ENCODE measurements at regions not wholly inside any gene's neighbourhood (a gene's known extent, or its start where the extent isn't known, plus 50 kb on each side); places are given as distances from the start of the nearest gene placed in this dataset.
A peak's percentile ranks its signal among the peaks of the same experiment; 100 is the strongest.
"Not testable (repeated sequence)": the region's sequence is repeated elsewhere in the genome, so short reads cannot be mapped to it uniquely, and the experiment has no call there.

GRCh38 chr20:4350096-4350495 lies 101.0 kb upstream of the ADRA1D start:
- no peak for DNase-seq (ENCODE audit: low read depth)

- DNase-seq (ENCODE audit: low read depth) = no peak
Measured at GRCh38 chr20:4344670-4345069, 95.6 kb upstream of the ADRA1D start.

- no peak for DNase-seq (ENCODE audit: low read depth)
Measured at GRCh38 chr20:4342609-4343008, 93.5 kb upstream of the ADRA1D start.

GRCh38 chr20:4341804-4342485 lies 92.9 kb upstream of the ADRA1D start:
- DNase-seq (ENCODE audit: low read depth) = peak; percentile 49

GRCh38 chr20:4335722-4336121 lies 86.6 kb upstream of the ADRA1D start:
- DNase-seq (ENCODE audit: low read depth) = no peak

- DNase-seq (ENCODE audit: low read depth) = no peak
Measured at GRCh38 chr20:4332121-4332860, 83.2 kb upstream of the ADRA1D start.

- no peak for DNase-seq (ENCODE audit: low read depth)
Measured at GRCh38 chr20:4330011-4330410, 80.9 kb upstream of the ADRA1D start.

- no peak for DNase-seq (ENCODE audit: low read depth)
Measured at GRCh38 chr20:4329232-4329631, 80.1 kb upstream of the ADRA1D start.

- DNase-seq (ENCODE audit: low read depth) = no peak
Measured at GRCh38 chr20:4328541-4328940, 79.5 kb upstream of the ADRA1D start.

GRCh38 chr20:4327956-4328355 lies 78.9 kb upstream of the ADRA1D start:
- no peak for DNase-seq (ENCODE audit: low read depth)

GRCh38 chr20:4326195-4327065 lies 77.3 kb upstream of the ADRA1D start:
- DNase-seq (ENCODE audit: low read depth) = no peak

GRCh38 chr20:4325548-4326187 lies 76.6 kb upstream of the ADRA1D start:
- no peak for DNase-seq (ENCODE audit: low read depth)

- DNase-seq (ENCODE audit: low read depth) = no peak
Measured at GRCh38 chr20:4324611-4325243, 75.6 kb upstream of the ADRA1D start.

GRCh38 chr20:4322499-4322898 lies 73.4 kb upstream of the ADRA1D start:
- no peak for DNase-seq (ENCODE audit: low read depth)

GRCh38 chr20:4320291-4320690 lies 71.2 kb upstream of the ADRA1D start:
- no peak for DNase-seq (ENCODE audit: low read depth)

- peak; percentile 46 for DNase-seq (ENCODE audit: low read depth)
Measured at GRCh38 chr20:4318891-4319290, 69.8 kb upstream of the ADRA1D start.

- not testable (repeated sequence) for DNase-seq (ENCODE audit: low read depth)
Measured at GRCh38 chr20:4310616-4311015, 61.5 kb upstream of the ADRA1D start.

GRCh38 chr20:4306206-4306605 lies 57.1 kb upstream of the ADRA1D start:
- DNase-seq (ENCODE audit: low read depth) = no peak

GRCh38 chr20:4305091-4305490 lies 56.0 kb upstream of the ADRA1D start:
- no peak for DNase-seq (ENCODE audit: low read depth)

GRCh38 chr20:4304601-4305000 lies 55.5 kb upstream of the ADRA1D start:
- DNase-seq (ENCODE audit: low read depth) = no peak

- no peak for DNase-seq (ENCODE audit: low read depth)
Measured at GRCh38 chr20:4303136-4303535, 54.0 kb upstream of the ADRA1D start.

GRCh38 chr20:4300921-4301320 lies 51.8 kb upstream of the ADRA1D start:
- DNase-seq (ENCODE audit: low read depth) = no peak
